ENCODE measurements at regions not wholly inside any gene's neighbourhood (a gene's known extent, or its start where the extent isn't known, plus 50 kb on each side); places are given as distances from the start of the nearest gene placed in this dataset.

- TF ChIP-seq CTCF (conservative IDR thresholded peaks at IDR 0.05; ENCODE audit: low read length), result no peak
- TF ChIP-seq EZH2phosphoT487 (IDR thresholded peaks at IDR 0.05; ENCODE audit: borderline replicate concordance, low read depth, low read length), result no peak
These were observed 92.0 kb upstream of the SRSF6 start for GRCh38 chr20:43365691-43366090.
